Parathyroid adenoma (tissue), 2 donors: ENCODE measurements at regions not wholly inside any gene's neighbourhood (a gene's known extent, or its start where the extent isn't known, plus 50 kb on each side); places are given as distances from the start of the nearest gene placed in this dataset.

ENCODE experiments used
- H2AFZ ChIP-seq: fragments of 300-600 bp; sonication (generic); one replicate; pipeline ENCODE4 v1.7.0; 2017; ENCODE audit warnings: antibody characterized with exemption, mild to moderate bottlenecking
- H3K27ac ChIP-seq: fragments of 300-600 bp; sonication (generic); one replicate; pipeline ENCODE4 v1.7.0; 2017
- H3K27me3 ChIP-seq: fragments of 300-600 bp; sonication (generic); one replicate; pipeline ENCODE4 v1.7.0; 2017; ENCODE audit warnings: low read length; ENCODE audit not compliant: control insufficient read depth, insufficient read depth
- H3K36me3 ChIP-seq: fragments of 300-600 bp; sonication (generic); one replicate; pipeline ENCODE4 v1.7.0; 2017; ENCODE audit warnings: low read length; ENCODE audit not compliant: control insufficient read depth, insufficient read depth
- H3K4me1 ChIP-seq: fragments of 300-600 bp; sonication (generic); one replicate; pipeline ENCODE4 v1.7.0; 2017; ENCODE audit warnings: control low read depth
- H3K4me2 ChIP-seq: fragments of 300-600 bp; sonication (generic); one replicate; pipeline ENCODE4 v1.7.0; 2017; ENCODE audit warnings: low read length
- H3K4me3 ChIP-seq: fragments of 300-600 bp; sonication (generic); one replicate; pipeline ENCODE4 v1.7.0; 2017; ENCODE audit warnings: low read depth, low read length
- H3K79me2 ChIP-seq: fragments of 300-600 bp; sonication (generic); one replicate; pipeline ENCODE4 v1.7.0; 2017; ENCODE audit warnings: control low read depth
- H3K9ac ChIP-seq: fragments of 300-600 bp; sonication (generic); one replicate; pipeline ENCODE4 v1.7.0; 2017; ENCODE audit warnings: mild to moderate bottlenecking
- H3K9me3 ChIP-seq: fragments of 300-600 bp; sonication (generic); one replicate; pipeline ENCODE4 v1.7.0; 2017; ENCODE audit warnings: low read length; ENCODE audit not compliant: control insufficient read depth
- TF ChIP-seq, protein P1 (sequence below): fragments of 300-600 bp; sonication (generic); IDR thresholded peaks from one replicate; pipeline ENCODE4 v1.7.0; 2017; ENCODE audit warnings: antibody characterized with exemption, mild to moderate bottlenecking
- donor health status: primary hyperparathyroidism.

DNA sequence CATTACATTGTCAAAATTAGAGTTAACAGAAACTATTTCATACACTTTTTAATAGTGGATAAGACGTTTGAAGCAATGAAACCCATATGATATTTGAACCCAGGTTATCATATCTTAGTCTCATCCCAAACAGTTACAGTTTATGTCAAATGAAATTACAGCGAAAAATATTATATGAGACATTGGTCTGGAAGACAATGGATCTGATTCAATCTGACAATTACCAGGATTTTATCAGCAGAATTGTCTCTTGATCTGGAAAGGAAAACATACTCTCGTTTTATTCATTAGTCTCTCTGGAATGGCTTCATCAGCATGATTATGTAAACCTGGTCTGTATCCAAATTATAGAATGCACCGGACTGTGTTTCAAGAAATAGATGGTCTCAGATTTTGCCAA is 818.6 kb downstream of the NCAM2 start:
- Histone ChIP-seq H3K9ac (no peak overlapping the region), H3K79me2 (no peaks in the 10 kb centered on the region), H3K4me1 (no peaks in the 10 kb centered on the region), H3K4me3 (no peak overlapping the region), H3K36me3 (no peaks in the 10 kb centered on the region), H3K9me3 (no peaks in the 10 kb centered on the region), H3K27me3 (no peaks in the 10 kb centered on the region), H3K27ac (no peak overlapping the region), H3K4me2 (no peak overlapping the region), H2AFZ (no peak overlapping the region)
- TF ChIP-seq, protein P1, sequence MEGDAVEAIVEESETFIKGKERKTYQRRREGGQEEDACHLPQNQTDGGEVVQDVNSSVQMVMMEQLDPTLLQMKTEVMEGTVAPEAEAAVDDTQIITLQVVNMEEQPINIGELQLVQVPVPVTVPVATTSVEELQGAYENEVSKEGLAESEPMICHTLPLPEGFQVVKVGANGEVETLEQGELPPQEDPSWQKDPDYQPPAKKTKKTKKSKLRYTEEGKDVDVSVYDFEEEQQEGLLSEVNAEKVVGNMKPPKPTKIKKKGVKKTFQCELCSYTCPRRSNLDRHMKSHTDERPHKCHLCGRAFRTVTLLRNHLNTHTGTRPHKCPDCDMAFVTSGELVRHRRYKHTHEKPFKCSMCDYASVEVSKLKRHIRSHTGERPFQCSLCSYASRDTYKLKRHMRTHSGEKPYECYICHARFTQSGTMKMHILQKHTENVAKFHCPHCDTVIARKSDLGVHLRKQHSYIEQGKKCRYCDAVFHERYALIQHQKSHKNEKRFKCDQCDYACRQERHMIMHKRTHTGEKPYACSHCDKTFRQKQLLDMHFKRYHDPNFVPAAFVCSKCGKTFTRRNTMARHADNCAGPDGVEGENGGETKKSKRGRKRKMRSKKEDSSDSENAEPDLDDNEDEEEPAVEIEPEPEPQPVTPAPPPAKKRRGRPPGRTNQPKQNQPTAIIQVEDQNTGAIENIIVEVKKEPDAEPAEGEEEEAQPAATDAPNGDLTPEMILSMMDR: no peak

DNA sequence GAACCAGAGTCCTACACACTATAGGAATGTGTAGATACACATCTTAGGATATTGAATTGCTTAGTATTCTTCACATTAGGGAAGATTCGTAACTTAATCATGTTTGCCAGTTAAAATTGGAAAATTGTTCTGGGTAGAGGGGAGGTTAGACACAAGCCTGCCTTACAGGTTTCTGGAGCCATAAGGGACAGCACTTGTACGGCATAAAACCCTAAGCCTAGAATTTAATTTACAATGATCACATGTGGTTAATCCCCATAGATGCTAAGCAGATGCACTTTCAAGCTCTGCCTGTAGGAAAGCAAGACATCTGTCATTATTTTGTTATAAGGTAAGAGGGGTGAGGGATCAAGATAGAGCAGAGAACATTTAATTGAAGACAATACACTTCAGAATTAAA is 820.7 kb downstream of the NCAM2 start:
- H3K27ac ChIP-seq: no peak overlapping the region
- H3K9me3 ChIP-seq: no peaks in the 10 kb centered on the region
- no peaks in the 10 kb centered on the region for H3K79me2 ChIP-seq
- H3K36me3 ChIP-seq: no peaks in the 10 kb centered on the region
- H3K4me3 ChIP-seq: no peak overlapping the region
- no peaks in the 10 kb centered on the region for H3K4me1 ChIP-seq
- no peak overlapping the region for H2AFZ ChIP-seq
- no peak overlapping the region for H3K9ac ChIP-seq
- no peaks in the 10 kb centered on the region for H3K27me3 ChIP-seq
- TF ChIP-seq, protein P1: no peak
- H3K4me2 ChIP-seq: no peak overlapping the region

DNA sequence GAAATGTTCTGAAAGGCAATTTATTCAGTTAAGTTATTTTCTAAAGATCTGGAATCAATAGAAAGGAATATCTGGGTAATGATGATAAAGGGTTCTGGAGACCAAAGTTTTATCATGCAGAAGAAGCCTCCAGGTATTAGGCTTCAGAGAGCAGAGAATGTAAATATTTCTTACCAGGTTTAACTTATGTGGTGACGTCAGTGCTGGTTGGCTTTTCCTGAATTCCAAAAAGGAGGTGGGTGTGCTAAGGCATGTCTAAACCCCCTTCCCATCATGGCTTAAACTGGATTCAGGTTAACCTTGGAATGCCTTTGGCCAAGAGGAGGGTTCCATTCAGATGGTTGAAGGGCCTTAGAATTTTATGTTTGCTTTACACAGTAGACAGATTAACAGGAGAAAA is 829.9 kb downstream of the NCAM2 start:
- Histone ChIP-seq H3K79me2 (no peaks in the 10 kb centered on the region), H3K27me3 (no peaks in the 10 kb centered on the region), H3K36me3 (no peaks in the 10 kb centered on the region), H3K9me3 (no peaks in the 10 kb centered on the region), H3K27ac (no peak overlapping the region), H3K4me2 (no peak overlapping the region), H3K4me3 (no peak overlapping the region), H2AFZ (no peak overlapping the region), H3K9ac (no peak overlapping the region), H3K4me1 (no peaks in the 10 kb centered on the region)
- TF ChIP-seq, protein P1: no peak

DNA sequence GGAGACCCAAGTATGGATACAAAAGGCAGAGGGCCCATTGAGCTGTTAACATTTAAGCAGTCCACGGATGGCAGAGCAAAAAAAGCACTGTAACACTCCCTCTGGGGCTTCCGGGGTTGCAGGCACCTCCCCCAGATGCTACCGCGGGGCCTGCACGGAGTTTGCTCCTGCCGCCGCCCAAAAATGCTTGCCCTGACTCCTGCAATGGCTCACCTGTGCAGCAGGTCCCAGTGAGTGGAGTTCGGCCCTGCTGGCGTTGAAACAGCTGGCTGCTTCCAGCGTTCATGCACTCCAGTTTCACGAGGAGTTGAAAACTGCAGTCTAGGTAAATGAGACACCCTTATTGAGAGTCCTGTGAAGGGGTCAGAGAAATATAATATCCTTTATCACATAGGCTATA is 832.8 kb downstream of the NCAM2 start:
- Histone ChIP-seq H3K4me3 (no peak overlapping the region), H3K36me3 (no peaks in the 10 kb centered on the region), H3K4me1 (no peaks in the 10 kb centered on the region), H3K9ac (no peak overlapping the region), H3K9me3 (no peaks in the 10 kb centered on the region), H3K27ac (no peak overlapping the region), H2AFZ (no peak overlapping the region), H3K79me2 (no peaks in the 10 kb centered on the region), H3K4me2 (no peak overlapping the region), H3K27me3 (no peaks in the 10 kb centered on the region)
- TF ChIP-seq, protein P1: no peak

DNA sequence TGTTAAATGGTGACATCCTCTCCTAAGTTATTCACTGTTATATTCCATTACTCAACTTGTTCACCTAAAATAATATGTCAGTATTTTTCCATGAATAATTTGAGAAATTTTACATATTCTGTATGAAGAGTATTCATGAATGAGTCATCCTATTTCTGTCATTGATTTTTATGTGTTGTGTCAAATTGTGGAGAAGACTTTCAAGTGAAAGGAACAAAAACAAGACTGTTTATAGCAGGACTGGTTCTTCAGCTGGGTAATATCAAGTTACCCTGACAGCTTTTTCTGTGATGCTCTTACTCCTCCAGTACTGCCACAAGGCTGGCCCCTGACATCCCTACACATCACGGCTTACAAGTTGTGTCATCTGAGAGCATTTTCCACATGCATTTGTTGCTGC is 847.7 kb downstream of the NCAM2 start:
- no peaks in the 10 kb centered on the region for H3K4me1 ChIP-seq
- no peak overlapping the region for H3K27ac ChIP-seq
- no peaks in the 10 kb centered on the region for H3K36me3 ChIP-seq
- TF ChIP-seq, protein P1: no peak
- H3K27me3 ChIP-seq: no peaks in the 10 kb centered on the region
- no peak overlapping the region for H3K4me2 ChIP-seq
- no peaks in the 10 kb centered on the region for H3K79me2 ChIP-seq
- no peak overlapping the region for H3K9ac ChIP-seq
- H3K9me3 ChIP-seq: no peaks in the 10 kb centered on the region
- no peak overlapping the region for H3K4me3 ChIP-seq
- no peak overlapping the region for H2AFZ ChIP-seq
